K562 (cell line): ENCODE measurements at regions not wholly inside any gene's neighbourhood (a gene's known extent, or its start where the extent isn't known, plus 50 kb on each side); places are given as distances from the start of the nearest gene placed in this dataset.

ENCODE experiments used
- ATAC-seq: fragments of 200-7000 bp; cut with Tn5 transposase; 3 replicates; pipeline ENCODE4 v1.9.1; 2020; ENCODE audit warnings: moderate library complexity
- BruUV-seq: library from RNA; stranded (reverse); fragments of 400-500 nt; replicated peaks from 2 replicates; lab custom pipeline; 2021; lab: Mats Ljungman, UMichigan
- CTCF ChIA-PET: fragments of 300-600 bp; formaldehyde crosslinking; extraction: SDS; loops from one replicate; lab custom pipeline; 2021; ENCODE audit warnings: low intra/inter-chr PET ratio; lab: Yijun Ruan, JAX
- POLR2A ChIA-PET: fragments of 300-600, 350-650 bp; sonication (Branson Sonifier 250); formaldehyde crosslinking; extraction: SDS; loops from one replicate; lab custom pipeline; 2021; ENCODE audit warnings: antibody characterized with exemption, inconsistent platforms; lab: Yijun Ruan, JAX
- DNase-seq, 4 experiments: peaks; one replicate each; pipeline versions ENCODE4 v3.0.0 to v3.0.0-alpha.2; 2011 to 2018; ENCODE audit warnings: low spot score in 3 of 4, mixed read lengths in 3 of 4; ENCODE audit errors: extremely low read depth in 1 of 4
- FAIRE-seq: peaks from 2 replicates; lab custom pipeline; 2011; peaks lifted over from hg19 to GRCh38; lab: Jason Lieb, UNC
- H2AFZ ChIP-seq: 2 replicates; pipeline ENCODE4 v1.6.0; 2011; ENCODE audit warnings: low read depth, low read length, control low read depth, inconsistent platforms
- H3K27ac ChIP-seq: fragments of 200-600 bp; 3 replicates; pipeline ENCODE4 v1.8.0; 2011; ENCODE audit warnings: low read depth, mild to moderate bottlenecking, control low read depth, inconsistent platforms, low read length, moderate library complexity, mixed read lengths; ENCODE audit errors: extremely low read depth
- H3K27me3 ChIP-seq, 2 experiments: fragments of 300-600 bp in 1 of 2; 2 replicates in 1 of 2; 3 replicates in 1 of 2; pipeline versions ENCODE4 v1.6.0 to v1.8.0; 2011; ENCODE audit warnings: inconsistent platforms in 2 of 2, low read length in 2 of 2, mild to moderate bottlenecking in 1 of 2, mixed read lengths in 1 of 2, moderate library complexity in 1 of 2; ENCODE audit not compliant: control insufficient read depth in 2 of 2, insufficient read depth in 2 of 2
- H3K36me3 ChIP-seq: fragments of 300-600 bp; 3 replicates; pipeline ENCODE4 v1.8.0; 2011; ENCODE audit warnings: mild to moderate bottlenecking, low read length, inconsistent platforms; ENCODE audit not compliant: control insufficient read depth, insufficient read depth
- H3K4me1 ChIP-seq, 2 experiments: fragments of 200-600 bp in 1 of 2; replicated peaks in 1 of 2; 2 replicates in 1 of 2; 3 replicates in 1 of 2; pipeline versions ENCODE4 v1.5.1 to v1.8.0; 2011; ENCODE audit warnings: inconsistent platforms in 2 of 2, low read length in 2 of 2, mild to moderate bottlenecking in 1 of 2, mixed read lengths in 1 of 2, moderate library complexity in 1 of 2; ENCODE audit not compliant: control insufficient read depth in 2 of 2, insufficient read depth in 2 of 2
- H3K4me2 ChIP-seq: 2 replicates; pipeline ENCODE4 v1.6.1; 2011; ENCODE audit warnings: low read length, control low read depth, inconsistent platforms, mixed read lengths; ENCODE audit not compliant: insufficient read depth
- H3K4me3 ChIP-seq: fragments of 200-600 bp; sonication (generic), shearing (Covaris generic); 2 replicates; pipeline ENCODE4 v1.5.1; 2016; ENCODE audit warnings: control low read depth, inconsistent platforms
- H3K79me2 ChIP-seq: fragments of 200-600 bp; 3 replicates; pipeline ENCODE4 v1.8.0; 2011; ENCODE audit warnings: low read length, inconsistent platforms; ENCODE audit not compliant: control insufficient read depth, insufficient read depth
- H3K9ac ChIP-seq, 2 experiments: 2 replicates each; pipeline versions ENCODE4 v1.6.0 to v1.6.1; 2011; ENCODE audit warnings: low read depth in 2 of 2, low read length in 2 of 2, control low read depth in 1 of 2, inconsistent platforms in 1 of 2, mild to moderate bottlenecking in 1 of 2, mixed read lengths in 1 of 2; ENCODE audit not compliant: insufficient read depth in 1 of 2
- H3K9me1 ChIP-seq: one replicate; pipeline ENCODE4 v1.6.0; 2011; ENCODE audit warnings: inconsistent platforms, mild to moderate bottlenecking, low read length, moderate library complexity; ENCODE audit not compliant: control insufficient read depth, insufficient read depth
- H3K9me3 ChIP-seq: replicated peaks from 2 replicates; pipeline ENCODE4 v1.5.1; 2011; ENCODE audit warnings: low read depth, low read length, inconsistent platforms; ENCODE audit not compliant: control insufficient read depth, insufficient read depth
- H4K20me1 ChIP-seq: replicated peaks from 2 replicates; pipeline ENCODE4 v1.6.1; 2011; ENCODE audit warnings: low read length, inconsistent platforms, mixed read lengths; ENCODE audit not compliant: control insufficient read depth, insufficient read depth
- CBX1 ChIP-seq: sonication (generic); IDR thresholded peaks from 2 replicates; pipeline ENCODE4 v1.6.1; 2016; ENCODE audit warnings: antibody characterized with exemption, low read depth, mild to moderate bottlenecking
- CSDE1 ChIP-seq, 2 experiments: fragments of 450-650 bp; IDR thresholded peaks; 2 replicates each; pipeline ENCODE4 v1.6.1; 2016; ENCODE audit warnings: mild to moderate bottlenecking in 1 of 2
- GTF2E2 ChIP-seq: fragments of 200-800 bp; sonication (Bioruptor generic); IDR thresholded peaks from 2 replicates; pipeline ENCODE4 v1.6.1; 2016; ENCODE audit warnings: missing genetic modification characterization, missing compliant biosample characterization
- GTF3C2 ChIP-seq: IDR thresholded peaks from 3 replicates; pipeline ENCODE4 v1.6.1; 2011; ENCODE audit warnings: borderline replicate concordance, mild to moderate bottlenecking, moderate library complexity; ENCODE audit not compliant: insufficient read length; ENCODE audit errors: extremely low read depth
- JUNB ChIP-seq: fragments of 450-650 bp; formaldehyde crosslinking; conservative IDR thresholded peaks from 2 replicates; pipeline ENCODE4 v1.4.0; 2020; ENCODE audit warnings: mild to moderate bottlenecking
- KAT8 ChIP-seq: fragments of 450-650 bp; IDR thresholded peaks from 2 replicates; pipeline ENCODE4 v1.6.1; 2016; ENCODE audit warnings: low read depth, mild to moderate bottlenecking
- PTTG1 ChIP-seq: fragments of 450-650 bp; IDR thresholded peaks from 2 replicates; pipeline ENCODE4 v1.6.1; 2016; ENCODE audit warnings: low read depth, mild to moderate bottlenecking, missing genetic modification characterization, missing compliant biosample characterization
- RBBP5 ChIP-seq: fragments of 200-600 bp; sonication (generic); IDR thresholded peaks from 2 replicates; pipeline ENCODE4 v1.6.1; 2012; ENCODE audit warnings: borderline replicate concordance, mild to moderate bottlenecking, low read length, control low read depth, inconsistent platforms; ENCODE audit not compliant: insufficient read depth, poor library complexity, severe bottlenecking
- SMAD1 ChIP-seq: fragments of 150-350 bp; IDR thresholded peaks from 2 replicates; pipeline ENCODE4 v1.6.1; 2014; ENCODE audit warnings: low read length, low read depth; ENCODE audit not compliant: partially characterized antibody
- SOX6 ChIP-seq: fragments of 450-650 bp; IDR thresholded peaks from 2 replicates; pipeline ENCODE4 v1.6.1; 2014; ENCODE audit warnings: mild to moderate bottlenecking
- TCF7L2 ChIP-seq: fragments of 150-350 bp; IDR thresholded peaks from 2 replicates; pipeline ENCODE4 v1.6.1; 2016; ENCODE audit warnings: low read depth, mild to moderate bottlenecking, low read length, moderate library complexity
- ZNF282 ChIP-seq: sonication (generic); formaldehyde crosslinking; IDR thresholded peaks from 2 replicates; pipeline ENCODE4 v1.8.1; 2023; ENCODE audit warnings: missing genetic modification reagents
- ZNF609 ChIP-seq: sonication (generic); formaldehyde crosslinking; IDR thresholded peaks from 2 replicates; pipeline ENCODE4 v1.8.1; 2023; ENCODE audit warnings: missing genetic modification reagents, mild to moderate bottlenecking, borderline replicate concordance
- ZNF707 ChIP-seq: fragments of 250-450 bp; sonication (Bioruptor Pico); conservative IDR thresholded peaks from 2 replicates; pipeline ENCODE4 v1.8.0; 2022; ENCODE audit warnings: inconsistent platforms, mild to moderate bottlenecking, moderate library complexity
- WGBS: fragments of 100-300 bp; shearing (Covaris generic); methylation state at CpG from one replicate; pipeline ENCODE4 v1.1.6; 2016; ENCODE audit warnings: low coverage, mixed read lengths; ENCODE audit not compliant: insufficient coverage; ENCODE audit errors: missing lambda C conversion rate; 5-methylcytosine and 5-hydroxymethylcytosine counted together
- in situ Hi-C: fragments of 300-500 bp; cut with MboI; formaldehyde crosslinking; loops from 4 replicates; pipeline ENCODE4 v1.15.0; 2018; ENCODE audit warnings: inconsistent platforms, mixed read lengths
- intact Hi-C: fragments of 100-400 bp; cut with micrococcal nuclease; formaldehyde crosslinking; loops from 2 replicates; pipeline ENCODE4 v1.14.2; 2022

- no peak overlapping the region for H3K4me2 ChIP-seq
- no peaks in the 10 kb centered on the region for H3K36me3 ChIP-seq
- no peaks in the 10 kb centered on the region for H3K9me3 ChIP-seq
- H3K27ac ChIP-seq, result no peak overlapping the region
- TF ChIP-seq ZNF282, result no peak
- TF ChIP-seq TCF7L2, result no peak
- no peak for TF ChIP-seq PTTG1 (tag)
- TF ChIP-seq SMAD1, result no peak
- no peak for TF ChIP-seq GTF2E2 (tag)
- no peak for TF ChIP-seq SOX6
- no peak for TF ChIP-seq ZNF707 (CRISPR knock-in tag)
- no peak for TF ChIP-seq CBX1
- TF ChIP-seq GTF3C2, result no peak
- TF ChIP-seq CSDE1 (IDR thresholded peaks at IDR 0.05), result no peak
- TF ChIP-seq RBBP5, result no peak
- no peak for TF ChIP-seq JUNB
- TF ChIP-seq KAT8, result no peak
- TF ChIP-seq ZNF609 (CRISPR knock-in tag), result no peak
- ATAC-seq (no peak), DNase-seq (no peak), FAIRE-seq (no peak)
- WGBS, result 6% methylated on average over 2 of the region's 3 CpGs
- no peak overlapping the region for H2AFZ ChIP-seq
- H3K27me3 ChIP-seq, result no peaks in the 10 kb centered on the region
- no peak overlapping the region for H3K9ac ChIP-seq
- no peaks in the 10 kb centered on the region for H3K9me1 ChIP-seq
- no peaks in the 10 kb centered on the region for H3K79me2 ChIP-seq
- no peaks in the 10 kb centered on the region for H3K4me1 ChIP-seq
- in situ Hi-C loops (no loop called here), intact Hi-C loops (no loop called here)
- POLR2A ChIA-PET, result no interaction called here
- CTCF ChIA-PET, result no interaction called here
- no TSS peak for BruUV-seq
- no peak overlapping the region for H3K4me3 ChIP-seq
- no peaks in the 10 kb centered on the region for H4K20me1 ChIP-seq
These were observed 1721.9 kb upstream of the SLC39A10 start for GRCh38 chr2:193935114-193935513.
